CD4-positive, CD25-positive, alpha-beta regulatory T cell (primary cell): ENCODE measurements at regions not wholly inside any gene's neighbourhood (a gene's known extent, or its start where the extent isn't known, plus 50 kb on each side); places are given as distances from the start of the nearest gene placed in this dataset.

Experiments used
- ATAC-seq, 2 donors: fragments of 150-1000 bp; cut with Tn5 transposase; one replicate each; pipeline ENCODE4 v1.10.0; 2021; ENCODE audit warnings: low read depth in 2 of 2, moderate number of reproducible peaks in 2 of 2, moderate library complexity in 1 of 2
- DNase-seq, 3 donors: peaks; one replicate each; pipeline versions ENCODE4 v3.0.0 to v3.0.0-alpha.2; 2012 to 2022; ENCODE audit warnings: mixed read lengths in 1 of 3
- H3K27ac ChIP-seq: one replicate; pipeline ENCODE4 v1.7.0; 2013; ENCODE audit warnings: mild to moderate bottlenecking, low read length; ENCODE audit not compliant: insufficient read depth, poor library complexity, severe bottlenecking
- H3K27me3 ChIP-seq: one replicate; pipeline ENCODE4 v1.7.0; 2013; ENCODE audit warnings: low read length; ENCODE audit not compliant: control insufficient read depth, insufficient read depth
- H3K36me3 ChIP-seq: one replicate; pipeline ENCODE4 v1.7.0; 2013; ENCODE audit warnings: mild to moderate bottlenecking, low read length, moderate library complexity; ENCODE audit not compliant: control insufficient read depth, insufficient read depth
- H3K4me1 ChIP-seq: 2 replicates; pipeline ENCODE4 v1.7.0; 2013; ENCODE audit warnings: mild to moderate bottlenecking, low read length; ENCODE audit not compliant: insufficient read depth, control insufficient read depth, poor library complexity, severe bottlenecking
- H3K4me3 ChIP-seq: one replicate; pipeline ENCODE4 v1.7.0; 2013; ENCODE audit warnings: low read depth, mild to moderate bottlenecking, low read length, moderate library complexity
- H3K9me3 ChIP-seq, 2 experiments: 1 replicate in 1 of 2; 2 replicates in 1 of 2; pipeline ENCODE4 v1.7.0; 2013; ENCODE audit warnings: low read length in 2 of 2, mild to moderate bottlenecking in 1 of 2, moderate library complexity in 1 of 2; ENCODE audit not compliant: control insufficient read depth in 2 of 2
- H3K27ac Mint-ChIP-seq, 3 donors: one replicate each; pipeline ENCODE4 v1.8.0; 2020 to 2022; ENCODE audit warnings: mild to moderate bottlenecking in 3 of 3, mixed read lengths in 3 of 3, moderate library complexity in 2 of 3
- H3K27me3 Mint-ChIP-seq: one replicate; pipeline ENCODE4 v1.8.0; 2022; ENCODE audit warnings: mild to moderate bottlenecking, mixed read lengths
- H3K36me3 Mint-ChIP-seq: one replicate; pipeline ENCODE4 v1.8.0; 2020; ENCODE audit warnings: mixed read lengths
- H3K4me1 Mint-ChIP-seq, 4 donors: one replicate each; pipeline ENCODE4 v1.8.0; 2020 to 2022; ENCODE audit warnings: mixed read lengths in 4 of 4, mild to moderate bottlenecking in 1 of 4
- H3K4me3 Mint-ChIP-seq, 4 donors: one replicate each; pipeline ENCODE4 v1.8.0; 2020 to 2022; ENCODE audit warnings: mild to moderate bottlenecking in 4 of 4, mixed read lengths in 4 of 4, moderate library complexity in 3 of 4
- H3K9me3 Mint-ChIP-seq, 7 donors: one replicate each; pipeline ENCODE4 v1.8.0; 2020 to 2022; ENCODE audit warnings: mixed read lengths in 7 of 7, mild to moderate bottlenecking in 3 of 7, moderate library complexity in 2 of 7

GRCh38 chr2:14297906-14298305 lies 334.6 kb upstream of the LRATD1 start:
- ATAC-seq = no peak
- Histone ChIP-seq H3K36me3 (no peaks in the 10 kb centered on the region), H3K27ac (no peak overlapping the region), H3K27me3 (no peaks in the 10 kb centered on the region), H3K9me3 (no peaks in the 10 kb centered on the region), H3K4me3 (no peak overlapping the region), H3K4me1 (no peaks in the 10 kb centered on the region)
- H3K4me1 Mint-ChIP-seq = no peaks in the 10 kb centered on the region
- no peaks in the 10 kb centered on the region for H3K36me3 Mint-ChIP-seq
- H3K27me3 Mint-ChIP-seq = no peaks in the 10 kb centered on the region
- no peak overlapping the region for H3K27ac Mint-ChIP-seq
- DNase-seq = no peak
- H3K4me3 Mint-ChIP-seq = peak overlapping the region in 1 of 4 donors; percentile 47
- H3K9me3 Mint-ChIP-seq = peaks cover 0 to 10% (median 3%) of the 10 kb centered on the region in 7 donors

- Mint-ChIP-seq H3K4me1 (no peaks in the 10 kb centered on the region), H3K27me3 (no peaks in the 10 kb centered on the region), H3K4me3 (no peak overlapping the region), H3K36me3 (no peaks in the 10 kb centered on the region), H3K27ac (no peak overlapping the region), H3K9me3 (peaks cover 0 to 7% (median 5%) of the 10 kb centered on the region in 7 donors)
- no peak overlapping the region for H3K4me3 ChIP-seq
- no peaks in the 10 kb centered on the region for H3K36me3 ChIP-seq
- H3K4me1 ChIP-seq = no peaks in the 10 kb centered on the region
- DNase-seq = no peak
- H3K27me3 ChIP-seq = no peaks in the 10 kb centered on the region
- H3K9me3 ChIP-seq = no peaks in the 10 kb centered on the region
- no peak for ATAC-seq
- H3K27ac ChIP-seq = no peak overlapping the region
These were observed 331.2 kb upstream of the LRATD1 start for GRCh38 chr2:14301331-14301730.

GRCh38 chr2:14303366-14304115 lies 329.0 kb upstream of the LRATD1 start:
- Histone ChIP-seq H3K9me3 (no peaks in the 10 kb centered on the region), H3K27me3 (no peaks in the 10 kb centered on the region), H3K27ac (no peak overlapping the region), H3K36me3 (no peaks in the 10 kb centered on the region), H3K4me1 (no peaks in the 10 kb centered on the region), H3K4me3 (no peak overlapping the region)
- Mint-ChIP-seq H3K36me3 (no peaks in the 10 kb centered on the region), H3K4me1 (no peaks in the 10 kb centered on the region), H3K27me3 (no peaks in the 10 kb centered on the region), H3K4me3 (peak overlapping the region in 1 of 4 donors; percentile 43), H3K27ac (no peak overlapping the region), H3K9me3 (peaks cover 0 to 12% (median under 1%) of the 10 kb centered on the region in 7 donors)
- DNase-seq = no peak
- ATAC-seq = no peak

GRCh38 chr2:14304326-14304725 lies 328.2 kb upstream of the LRATD1 start:
- Histone ChIP-seq H3K36me3 (no peaks in the 10 kb centered on the region), H3K4me3 (no peak overlapping the region), H3K9me3 (no peaks in the 10 kb centered on the region), H3K27me3 (no peaks in the 10 kb centered on the region), H3K4me1 (no peaks in the 10 kb centered on the region), H3K27ac (no peak overlapping the region)
- Mint-ChIP-seq H3K4me1 (no peaks in the 10 kb centered on the region), H3K27ac (no peak overlapping the region), H3K9me3 (peaks cover 0 to 10% (median 1%) of the 10 kb centered on the region in 7 donors), H3K27me3 (no peaks in the 10 kb centered on the region), H3K36me3 (no peaks in the 10 kb centered on the region), H3K4me3 (peak overlapping the region in 1 of 4 donors; percentile 43)
- no peak for ATAC-seq
- no peak for DNase-seq

- DNase-seq (no peak), ATAC-seq (no peak)
- H3K27me3 Mint-ChIP-seq = no peaks in the 10 kb centered on the region
- H3K9me3 Mint-ChIP-seq = peaks cover 0 to 14% (median 4%) of the 10 kb centered on the region in 7 donors
- H3K27ac Mint-ChIP-seq = no peak overlapping the region
- Histone ChIP-seq H3K27ac (no peak overlapping the region), H3K36me3 (no peaks in the 10 kb centered on the region), H3K9me3 (no peaks in the 10 kb centered on the region), H3K27me3 (no peaks in the 10 kb centered on the region), H3K4me1 (no peaks in the 10 kb centered on the region), H3K4me3 (no peak overlapping the region)
- H3K4me1 Mint-ChIP-seq = no peaks in the 10 kb centered on the region
- H3K4me3 Mint-ChIP-seq = no peak overlapping the region
- no peaks in the 10 kb centered on the region for H3K36me3 Mint-ChIP-seq
These were observed 326.2 kb upstream of the LRATD1 start for GRCh38 chr2:14306268-14306861.

GRCh38 chr2:14313341-14313740 lies 319.2 kb upstream of the LRATD1 start:
- Histone ChIP-seq H3K4me3 (no peak overlapping the region), H3K36me3 (no peaks in the 10 kb centered on the region), H3K9me3 (no peaks in the 10 kb centered on the region), H3K27me3 (no peaks in the 10 kb centered on the region), H3K4me1 (no peaks in the 10 kb centered on the region), H3K27ac (no peak overlapping the region)
- no peak overlapping the region for H3K4me3 Mint-ChIP-seq
- H3K27me3 Mint-ChIP-seq = no peaks in the 10 kb centered on the region
- ATAC-seq (no peak), DNase-seq (no peak)
- H3K9me3 Mint-ChIP-seq = peaks cover 3 to 13% (median 4%) of the 10 kb centered on the region in 7 donors
- H3K36me3 Mint-ChIP-seq = no peaks in the 10 kb centered on the region
- no peaks in the 10 kb centered on the region for H3K4me1 Mint-ChIP-seq
- H3K27ac Mint-ChIP-seq = no peak overlapping the region

GRCh38 chr2:14316594-14316993 lies 315.9 kb upstream of the LRATD1 start:
- no peaks in the 10 kb centered on the region for H3K9me3 ChIP-seq
- Mint-ChIP-seq H3K27ac (no peak overlapping the region), H3K4me1 (no peaks in the 10 kb centered on the region), H3K36me3 (no peaks in the 10 kb centered on the region), H3K9me3 (peaks cover 0 to 8% (median 4%) of the 10 kb centered on the region in 7 donors), H3K27me3 (no peaks in the 10 kb centered on the region), H3K4me3 (no peak overlapping the region)
- H3K36me3 ChIP-seq = no peaks in the 10 kb centered on the region
- no peak for DNase-seq
- H3K4me3 ChIP-seq = no peak overlapping the region
- ATAC-seq = no peak
- no peak overlapping the region for H3K27ac ChIP-seq
- H3K4me1 ChIP-seq = no peaks in the 10 kb centered on the region
- no peaks in the 10 kb centered on the region for H3K27me3 ChIP-seq

- no peak overlapping the region for H3K27ac Mint-ChIP-seq
- ATAC-seq (no peak), DNase-seq (no peak)
- no peak overlapping the region for H3K27ac ChIP-seq
- no peaks in the 10 kb centered on the region for H3K27me3 ChIP-seq
- no peaks in the 10 kb centered on the region for H3K4me1 Mint-ChIP-seq
- H3K4me3 Mint-ChIP-seq = no peak overlapping the region
- no peaks in the 10 kb centered on the region for H3K4me1 ChIP-seq
- no peaks in the 10 kb centered on the region for H3K27me3 Mint-ChIP-seq
- peaks cover 0 to 7% (median 3%) of the 10 kb centered on the region in 7 donors for H3K9me3 Mint-ChIP-seq
- no peaks in the 10 kb centered on the region for H3K36me3 ChIP-seq
- no peaks in the 10 kb centered on the region for H3K9me3 ChIP-seq
- H3K4me3 ChIP-seq = no peak overlapping the region
- H3K36me3 Mint-ChIP-seq = no peaks in the 10 kb centered on the region
These were observed 311.2 kb upstream of the LRATD1 start for GRCh38 chr2:14321357-14321756.
